ENCODE measurements at regions not wholly inside any gene's neighbourhood (a gene's known extent, or its start where the extent isn't known, plus 50 kb on each side); places are given as distances from the start of the nearest gene placed in this dataset.

GRCh38 chr18:55114876-55115275, 155.6 kb upstream of the CCDC68 start:
- DNase-seq (ENCODE audit: low read depth): no peak
- H3K4me3 ChIP-seq (ENCODE audit: low read depth, low read length): no peak overlapping the region
- TF ChIP-seq, protein P1, sequence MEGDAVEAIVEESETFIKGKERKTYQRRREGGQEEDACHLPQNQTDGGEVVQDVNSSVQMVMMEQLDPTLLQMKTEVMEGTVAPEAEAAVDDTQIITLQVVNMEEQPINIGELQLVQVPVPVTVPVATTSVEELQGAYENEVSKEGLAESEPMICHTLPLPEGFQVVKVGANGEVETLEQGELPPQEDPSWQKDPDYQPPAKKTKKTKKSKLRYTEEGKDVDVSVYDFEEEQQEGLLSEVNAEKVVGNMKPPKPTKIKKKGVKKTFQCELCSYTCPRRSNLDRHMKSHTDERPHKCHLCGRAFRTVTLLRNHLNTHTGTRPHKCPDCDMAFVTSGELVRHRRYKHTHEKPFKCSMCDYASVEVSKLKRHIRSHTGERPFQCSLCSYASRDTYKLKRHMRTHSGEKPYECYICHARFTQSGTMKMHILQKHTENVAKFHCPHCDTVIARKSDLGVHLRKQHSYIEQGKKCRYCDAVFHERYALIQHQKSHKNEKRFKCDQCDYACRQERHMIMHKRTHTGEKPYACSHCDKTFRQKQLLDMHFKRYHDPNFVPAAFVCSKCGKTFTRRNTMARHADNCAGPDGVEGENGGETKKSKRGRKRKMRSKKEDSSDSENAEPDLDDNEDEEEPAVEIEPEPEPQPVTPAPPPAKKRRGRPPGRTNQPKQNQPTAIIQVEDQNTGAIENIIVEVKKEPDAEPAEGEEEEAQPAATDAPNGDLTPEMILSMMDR (IDR thresholded peaks at IDR 0.05; ENCODE audit: low read depth, low read length, missing control alignments): no peak

- DNase-seq (ENCODE audit: low read depth): no peak
- TF ChIP-seq, protein P1 (IDR thresholded peaks at IDR 0.05; ENCODE audit: low read depth, low read length, missing control alignments): no peak
- no peak overlapping the region for H3K4me3 ChIP-seq (ENCODE audit: low read depth, low read length)
Observed at GRCh38 chr18:55113800-55114199, 154.5 kb upstream of the CCDC68 start.

GRCh38 chr18:55111271-55111670, 152.0 kb upstream of the CCDC68 start:
- TF ChIP-seq, protein P1 (IDR thresholded peaks at IDR 0.05; ENCODE audit: low read depth, low read length, missing control alignments): no peak
- H3K4me3 ChIP-seq (ENCODE audit: low read depth, low read length): no peak overlapping the region
- no peak for DNase-seq (ENCODE audit: low read depth)

GRCh38 chr18:55110436-55110835, 151.2 kb upstream of the CCDC68 start:
- TF ChIP-seq, protein P1 (IDR thresholded peaks at IDR 0.05; ENCODE audit: low read depth, low read length, missing control alignments): no peak
- no peak overlapping the region for H3K4me3 ChIP-seq (ENCODE audit: low read depth, low read length)
- no peak for DNase-seq (ENCODE audit: low read depth)

- no peak for DNase-seq (ENCODE audit: low read depth)
- TF ChIP-seq, protein P1 (IDR thresholded peaks at IDR 0.05; ENCODE audit: low read depth, low read length, missing control alignments): no peak
- no peak overlapping the region for H3K4me3 ChIP-seq (ENCODE audit: low read depth, low read length)
Observed at GRCh38 chr18:55109818-55110414, 150.7 kb upstream of the CCDC68 start.

DNA sequence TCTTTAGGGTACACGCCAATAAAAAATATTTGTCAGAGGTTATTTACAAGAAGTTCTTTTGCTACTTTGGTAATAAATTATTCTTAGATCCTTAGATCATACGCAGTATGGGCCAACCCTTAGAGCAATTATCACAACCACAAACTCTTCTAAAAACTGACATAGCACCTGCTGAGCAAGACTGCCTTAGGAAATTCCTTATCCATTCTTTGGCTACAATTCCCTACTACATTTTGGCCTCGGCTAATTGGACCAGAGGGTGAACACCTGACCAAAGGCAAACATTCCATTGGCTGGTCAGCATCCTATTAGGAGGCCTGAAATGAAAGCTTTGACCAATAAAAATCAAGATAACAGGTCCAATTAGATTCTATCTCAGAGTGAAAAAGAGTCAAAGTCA, 147.6 kb upstream of the CCDC68 start:
- TF ChIP-seq, protein P1 (IDR thresholded peaks at IDR 0.05; ENCODE audit: low read depth, low read length, missing control alignments): no peak
- H3K4me3 ChIP-seq (ENCODE audit: low read depth, low read length): no peak overlapping the region

GRCh38 chr18:55106466-55106865, 147.2 kb upstream of the CCDC68 start:
- no peak for DNase-seq (ENCODE audit: low read depth)
- no peak overlapping the region for H3K4me3 ChIP-seq (ENCODE audit: low read depth, low read length)
- TF ChIP-seq, protein P1 (IDR thresholded peaks at IDR 0.05; ENCODE audit: low read depth, low read length, missing control alignments): no peak

More for the DNA sequence above, 147.6 kb upstream of the CCDC68 start:
- DNase-seq (ENCODE audit: low read depth): no peak

Measured in GM12864 (cell line).